A549 (cell line): ENCODE measurements at regions not wholly inside any gene's neighbourhood (a gene's known extent, or its start where the extent isn't known, plus 50 kb on each side); places are given as distances from the start of the nearest gene placed in this dataset.

ENCODE experiments used
- CBX2 ChIP-seq: fragments of 200-600 bp; sonication (generic); IDR thresholded peaks from 2 replicates; pipeline ENCODE4 v1.6.1; 2016; ENCODE audit warnings: low read depth, mild to moderate bottlenecking, borderline replicate concordance
- CBX8 ChIP-seq: fragments of 200-600 bp; sonication (generic); IDR thresholded peaks from 2 replicates; pipeline ENCODE4 v1.6.1; 2016
- CTCF ChIP-seq: fragments of >200 bp; sonication (Bioruptor Twin); formaldehyde crosslinking; IDR thresholded peaks from 3 replicates; pipeline ENCODE4 v1.5.1; 2016
- EP300 ChIP-seq, 2 experiments: fragments of >200 bp; sonication (Bioruptor Twin); formaldehyde crosslinking; IDR thresholded peaks; 2 replicates in 1 of 2; 3 replicates in 1 of 2; pipeline ENCODE4 v1.6.1; 2016 to 2017
- HES2 ChIP-seq: fragments of >200 bp; sonication (Bioruptor Twin); formaldehyde crosslinking; IDR thresholded peaks from 2 replicates; pipeline ENCODE4 v1.6.1; 2016
- HMGXB4 ChIP-seq: fragments of 250-450 bp; sonication (Bioruptor Pico); IDR thresholded peaks from 2 replicates; pipeline ENCODE4 v1.5.0; 2021; ENCODE audit warnings: mild to moderate bottlenecking, moderate library complexity, borderline replicate concordance
- JUN ChIP-seq, 2 experiments: fragments of >200 bp; sonication (Bioruptor Twin); formaldehyde crosslinking; IDR thresholded peaks; 2 replicates in 1 of 2; 3 replicates in 1 of 2; pipeline ENCODE4 v1.6.1; 2016 to 2017
- JUNB ChIP-seq: fragments of >200 bp; sonication (Bioruptor Twin); formaldehyde crosslinking; IDR thresholded peaks from 2 replicates; pipeline ENCODE4 v1.6.1; 2016
- POLR2A ChIP-seq: IDR thresholded peaks from 2 replicates; pipeline ENCODE4 v1.6.1; 2012; ENCODE audit warnings: mild to moderate bottlenecking, low read length
- RCOR1 ChIP-seq: fragments of 150-350 bp; IDR thresholded peaks from 2 replicates; pipeline ENCODE4 v1.6.1; 2014; ENCODE audit warnings: antibody characterized with exemption, low read length, low read depth
- RFX5 ChIP-seq: fragments of 450-650 bp; IDR thresholded peaks from 2 replicates; pipeline ENCODE4 v1.7.1; 2014; ENCODE audit warnings: antibody characterized with exemption, mild to moderate bottlenecking, moderate library complexity
- RNF2 ChIP-seq: fragments of 200-600 bp; sonication (generic); IDR thresholded peaks from 2 replicates; pipeline ENCODE4 v1.6.1; 2016; ENCODE audit warnings: low read depth, mild to moderate bottlenecking, antibody characterized with exemption, moderate library complexity, borderline replicate concordance

- TF ChIP-seq CTCF (no peak), HMGXB4 (CRISPR knock-in tag) (no peak), HES2 (no peak), EP300 (IDR thresholded peaks at IDR 0.05) (no peak), RCOR1 (no peak), JUN (IDR thresholded peaks at IDR 0.05) (no peak), CBX8 (no peak), RFX5 (no peak), POLR2A (no peak), RNF2 (no peak), JUNB (no peak), CBX2 (no peak)
These were observed 80.5 kb downstream of the VEGFA start for GRCh38 chr6:43850314-43851203.
